ENCODE measurements at regions not wholly inside any gene's neighbourhood (a gene's known extent, or its start where the extent isn't known, plus 50 kb on each side); places are given as distances from the start of the nearest gene placed in this dataset.

GRCh38 chr9:12194731-12195130 lies 498.5 kb upstream of the TYRP1 start:
- Histone ChIP-seq H3K27ac (ENCODE audit: low read length) (no peak overlapping the region), H3K27me3 (ENCODE audit: control insufficient read depth, insufficient read depth, low read length) (no peaks in the 10 kb centered on the region), H3K9me3 (ENCODE audit: control insufficient read depth, insufficient read depth, low read length) (no peaks in the 10 kb centered on the region), H3K36me3 (ENCODE audit: control insufficient read depth, insufficient read depth, low read length) (no peaks in the 10 kb centered on the region), H3K4me3 (ENCODE audit: low read length) (no peak overlapping the region), H3K4me1 (ENCODE audit: control insufficient read depth, insufficient read depth, low read length) (no peaks in the 10 kb centered on the region)
- TF ChIP-seq CTCF (IDR thresholded peaks at IDR 0.05) = no peak
- Mint-ChIP-seq H3K27ac (no peak overlapping the region), H3K4me1 (no peaks in the 10 kb centered on the region), H3K9me3 (peaks cover under 1 to 8% of the 10 kb centered on the region in 2 donors), H3K27me3 (ENCODE audit: low read depth in 2 of 2) (no peaks in the 10 kb centered on the region), H3K4me3 (no peak overlapping the region), H3K36me3 (no peaks in the 10 kb centered on the region)
- WGBS (ENCODE audit: insufficient coverage) = 36% methylated on average over 1 of the region's 2 CpGs
- DNase-seq = no peak
- ATAC-seq = no peak
- intact Hi-C loops (cut with micrococcal nuclease) = no loop called here

- Mint-ChIP-seq H3K27me3 (ENCODE audit: low read depth in 2 of 2) (no peaks in the 10 kb centered on the region), H3K4me3 (no peak overlapping the region)
- intact Hi-C loops (cut with micrococcal nuclease) = no loop called here
Measured at GRCh38 chr9:12195456-12195855, 497.7 kb upstream of the TYRP1 start.

GRCh38 chr9:12204512-12204911 lies 488.7 kb upstream of the TYRP1 start:
- DNase-seq (no peak), ATAC-seq (no peak)
- TF ChIP-seq CTCF (IDR thresholded peaks at IDR 0.05) = no peak
- 66% methylated on average over 3 of the region's 4 CpGs for WGBS (ENCODE audit: insufficient coverage)
- Histone ChIP-seq H3K9me3 (ENCODE audit: control insufficient read depth, insufficient read depth, low read length) (peaks cover 3% of the 10 kb centered on the region), H3K4me1 (ENCODE audit: control insufficient read depth, insufficient read depth, low read length) (no peaks in the 10 kb centered on the region), H3K27ac (ENCODE audit: low read length) (no peak overlapping the region), H3K4me3 (ENCODE audit: low read length) (no peak overlapping the region), H3K27me3 (ENCODE audit: control insufficient read depth, insufficient read depth, low read length) (no peaks in the 10 kb centered on the region), H3K36me3 (ENCODE audit: control insufficient read depth, insufficient read depth, low read length) (no peaks in the 10 kb centered on the region)
- H3K9me3 Mint-ChIP-seq = peaks cover 13 to 16% of the 10 kb centered on the region in 2 donors
- H3K4me1 Mint-ChIP-seq = no peaks in the 10 kb centered on the region
- H3K36me3 Mint-ChIP-seq = peaks cover 7% of the 10 kb centered on the region
- no peak overlapping the region for H3K27ac Mint-ChIP-seq
- no peak overlapping the region for H3K4me3 Mint-ChIP-seq
- intact Hi-C loops (cut with micrococcal nuclease) = loop anchor here (10.0 kb wide), 1 partner anchor 60 kb away; no protein-coding TSS in a partner anchor
- H3K27me3 Mint-ChIP-seq (ENCODE audit: low read depth in 2 of 2) = no peaks in the 10 kb centered on the region

More at GRCh38 chr9:12195456-12195855, 497.7 kb upstream of the TYRP1 start:
- Mint-ChIP-seq H3K27ac (no peak overlapping the region), H3K4me1 (no peaks in the 10 kb centered on the region), H3K36me3 (no peaks in the 10 kb centered on the region), H3K9me3 (peaks cover 0 to 7% of the 10 kb centered on the region in 2 donors)
- ATAC-seq (no peak), DNase-seq (no peak)
- Histone ChIP-seq H3K9me3 (ENCODE audit: control insufficient read depth, insufficient read depth, low read length) (no peaks in the 10 kb centered on the region), H3K27ac (ENCODE audit: low read length) (no peak overlapping the region), H3K27me3 (ENCODE audit: control insufficient read depth, insufficient read depth, low read length) (no peaks in the 10 kb centered on the region), H3K4me1 (ENCODE audit: control insufficient read depth, insufficient read depth, low read length) (no peaks in the 10 kb centered on the region), H3K4me3 (ENCODE audit: low read length) (no peak overlapping the region), H3K36me3 (ENCODE audit: control insufficient read depth, insufficient read depth, low read length) (no peaks in the 10 kb centered on the region)
- TF ChIP-seq CTCF (IDR thresholded peaks at IDR 0.05) = no peak

- Histone ChIP-seq H3K4me3 (ENCODE audit: low read length) (no peak overlapping the region), H3K27ac (ENCODE audit: low read length) (no peak overlapping the region), H3K27me3 (ENCODE audit: control insufficient read depth, insufficient read depth, low read length) (no peaks in the 10 kb centered on the region), H3K36me3 (ENCODE audit: control insufficient read depth, insufficient read depth, low read length) (no peaks in the 10 kb centered on the region), H3K9me3 (ENCODE audit: control insufficient read depth, insufficient read depth, low read length) (peaks cover 3% of the 10 kb centered on the region), H3K4me1 (ENCODE audit: control insufficient read depth, insufficient read depth, low read length) (no peaks in the 10 kb centered on the region)
- no peaks in the 10 kb centered on the region for H3K27me3 Mint-ChIP-seq (ENCODE audit: low read depth in 2 of 2)
- peaks cover 8% of the 10 kb centered on the region for H3K36me3 Mint-ChIP-seq
- no peaks in the 10 kb centered on the region for H3K4me1 Mint-ChIP-seq
- peaks cover 13 to 17% of the 10 kb centered on the region in 2 donors for H3K9me3 Mint-ChIP-seq
- TF ChIP-seq CTCF (IDR thresholded peaks at IDR 0.05) = no peak
- intact Hi-C loops (cut with micrococcal nuclease) = no loop called here
- no peak overlapping the region for H3K27ac Mint-ChIP-seq
- no peak for ATAC-seq
- DNase-seq = no peak
- H3K4me3 Mint-ChIP-seq = no peak overlapping the region
- WGBS (ENCODE audit: insufficient coverage) = 41% methylated on average over 3 of the region's 3 CpGs
Measured at GRCh38 chr9:12212860-12213259, 480.3 kb upstream of the TYRP1 start.
